ENCODE measurements at regions not wholly inside any gene's neighbourhood (a gene's known extent, or its start where the extent isn't known, plus 50 kb on each side); places are given as distances from the start of the nearest gene placed in this dataset.
A peak's percentile ranks its signal among the peaks of the same experiment; 100 is the strongest.
"Not testable (repeated sequence)": the region's sequence is repeated elsewhere in the genome, so short reads cannot be mapped to it uniquely, and the experiment has no call there.

- no peak for DNase-seq
Measured at GRCh38 chr16:76023835-76024234, 253.4 kb upstream of the CNTNAP4 start.

- no peak for DNase-seq
Measured at GRCh38 chr16:76035689-76036088, 241.5 kb upstream of the CNTNAP4 start.

GRCh38 chr16:76038097-76038496 lies 239.1 kb upstream of the CNTNAP4 start:
- DNase-seq, result no peak

GRCh38 chr16:76052725-76053124 lies 224.5 kb upstream of the CNTNAP4 start:
- DNase-seq, result no peak

GRCh38 chr16:76059186-76059585 lies 218.0 kb upstream of the CNTNAP4 start:
- peak; percentile 5 for DNase-seq

GRCh38 chr16:76059701-76060100 lies 217.5 kb upstream of the CNTNAP4 start:
- no peak for DNase-seq

- no peak for DNase-seq
Measured at GRCh38 chr16:76071690-76072089, 205.5 kb upstream of the CNTNAP4 start.

- no peak for DNase-seq
Measured at GRCh38 chr16:76081967-76082366, 195.2 kb upstream of the CNTNAP4 start.

- no peak for DNase-seq
Measured at GRCh38 chr16:76106647-76107046, 170.6 kb upstream of the CNTNAP4 start.

GRCh38 chr16:76108460-76108859 lies 168.7 kb upstream of the CNTNAP4 start:
- no peak for DNase-seq

GRCh38 chr16:76114681-76115080 lies 162.5 kb upstream of the CNTNAP4 start:
- DNase-seq, result no peak

- DNase-seq, result no peak
Measured at GRCh38 chr16:76118344-76118743, 158.9 kb upstream of the CNTNAP4 start.

GRCh38 chr16:76121636-76122035 lies 155.6 kb upstream of the CNTNAP4 start:
- DNase-seq, result no peak

- no peak for DNase-seq
Measured at GRCh38 chr16:76123966-76124365, 153.2 kb upstream of the CNTNAP4 start.

GRCh38 chr16:76125871-76126270 lies 151.3 kb upstream of the CNTNAP4 start:
- DNase-seq, result no peak

- DNase-seq, result not testable (repeated sequence)
Measured at GRCh38 chr16:76138056-76138455, 139.1 kb upstream of the CNTNAP4 start.

- DNase-seq, result no peak
Measured at GRCh38 chr16:76157629-76158028, 119.6 kb upstream of the CNTNAP4 start.

- DNase-seq, result peak; percentile 18
Measured at GRCh38 chr16:76162046-76162445, 115.2 kb upstream of the CNTNAP4 start.

GRCh38 chr16:76164970-76165558 lies 112.1 kb upstream of the CNTNAP4 start:
- no peak for DNase-seq

GRCh38 chr16:76175718-76176117 lies 101.5 kb upstream of the CNTNAP4 start:
- DNase-seq, result no peak

- DNase-seq, result no peak
Measured at GRCh38 chr16:76176153-76176552, 101.0 kb upstream of the CNTNAP4 start.

- no peak for DNase-seq
Measured at GRCh38 chr16:76176616-76177015, 100.6 kb upstream of the CNTNAP4 start.

- no peak for DNase-seq
Measured at GRCh38 chr16:76182041-76182635, 95.1 kb upstream of the CNTNAP4 start.

GRCh38 chr16:76183647-76184046 lies 93.6 kb upstream of the CNTNAP4 start:
- DNase-seq, result no peak

GRCh38 chr16:76190057-76190456 lies 87.1 kb upstream of the CNTNAP4 start:
- no peak for DNase-seq
